ENCODE measurements at regions not wholly inside any gene's neighbourhood (a gene's known extent, or its start where the extent isn't known, plus 50 kb on each side); places are given as distances from the start of the nearest gene placed in this dataset.

DNA sequence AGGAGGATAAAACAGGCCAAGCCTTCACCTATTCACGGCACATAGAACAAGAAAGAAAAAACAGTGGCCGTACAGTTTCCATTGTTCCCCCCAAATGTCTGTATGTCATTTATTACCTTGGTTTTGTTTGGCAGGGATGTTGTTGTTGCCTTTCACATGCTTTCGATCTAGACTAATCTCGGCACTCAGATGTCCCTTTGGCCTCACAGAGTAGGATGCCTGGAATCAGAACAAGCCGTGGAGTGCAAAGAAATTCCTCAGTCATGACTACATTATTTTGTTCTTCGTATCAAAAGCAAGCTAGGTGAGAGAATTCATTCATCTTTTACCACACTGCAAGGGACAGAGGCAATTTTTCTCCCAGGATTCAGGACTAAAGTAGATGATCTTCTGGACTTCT is 106.9 kb downstream of the SMIM20 start:
- no peak for DNase-seq

DNA sequence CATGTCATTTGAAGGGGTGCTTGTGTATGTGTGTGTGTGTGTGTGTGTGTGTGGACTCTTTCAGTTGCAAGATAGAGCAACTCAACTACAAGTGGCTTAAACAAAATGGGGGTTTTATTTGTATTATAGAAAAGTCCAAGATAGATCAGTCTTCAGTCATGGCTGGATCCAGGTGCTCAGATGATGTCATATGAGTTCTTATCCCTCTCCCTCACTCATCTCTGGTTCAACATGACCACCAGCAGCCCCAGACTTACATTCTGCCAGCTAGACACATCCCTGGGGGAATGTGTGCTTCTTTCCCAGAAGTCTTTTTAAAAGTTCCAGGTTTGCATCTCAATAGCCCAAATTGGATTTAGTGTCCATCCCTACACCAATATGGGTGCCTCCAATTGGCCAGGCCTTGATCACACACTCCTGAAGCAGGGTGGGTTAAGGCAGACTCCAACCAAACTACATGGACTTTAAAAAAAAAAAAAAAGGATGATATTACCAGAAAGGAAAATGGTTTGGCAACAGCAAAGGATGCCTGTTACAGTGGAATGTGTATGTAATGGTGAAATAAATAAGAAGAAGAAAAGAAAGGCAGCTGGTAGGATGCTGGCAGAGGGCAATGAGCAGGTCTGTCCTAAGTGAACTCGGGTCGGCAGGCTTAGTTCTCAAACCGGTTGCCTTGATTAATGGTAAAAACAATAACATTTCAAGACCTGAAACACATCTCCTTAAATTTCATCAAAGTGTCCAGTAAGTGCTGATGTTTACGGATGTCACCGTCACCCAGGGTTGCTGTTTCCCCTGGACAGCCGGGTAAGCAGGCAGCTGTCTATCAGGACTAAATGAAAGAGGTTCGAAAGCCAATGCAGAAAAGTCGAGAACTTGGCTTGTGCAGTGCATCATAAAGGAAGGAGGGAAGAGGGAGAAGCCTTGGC is 107.7 kb downstream of the SMIM20 start:
- peak; percentile 52 for DNase-seq

DNA sequence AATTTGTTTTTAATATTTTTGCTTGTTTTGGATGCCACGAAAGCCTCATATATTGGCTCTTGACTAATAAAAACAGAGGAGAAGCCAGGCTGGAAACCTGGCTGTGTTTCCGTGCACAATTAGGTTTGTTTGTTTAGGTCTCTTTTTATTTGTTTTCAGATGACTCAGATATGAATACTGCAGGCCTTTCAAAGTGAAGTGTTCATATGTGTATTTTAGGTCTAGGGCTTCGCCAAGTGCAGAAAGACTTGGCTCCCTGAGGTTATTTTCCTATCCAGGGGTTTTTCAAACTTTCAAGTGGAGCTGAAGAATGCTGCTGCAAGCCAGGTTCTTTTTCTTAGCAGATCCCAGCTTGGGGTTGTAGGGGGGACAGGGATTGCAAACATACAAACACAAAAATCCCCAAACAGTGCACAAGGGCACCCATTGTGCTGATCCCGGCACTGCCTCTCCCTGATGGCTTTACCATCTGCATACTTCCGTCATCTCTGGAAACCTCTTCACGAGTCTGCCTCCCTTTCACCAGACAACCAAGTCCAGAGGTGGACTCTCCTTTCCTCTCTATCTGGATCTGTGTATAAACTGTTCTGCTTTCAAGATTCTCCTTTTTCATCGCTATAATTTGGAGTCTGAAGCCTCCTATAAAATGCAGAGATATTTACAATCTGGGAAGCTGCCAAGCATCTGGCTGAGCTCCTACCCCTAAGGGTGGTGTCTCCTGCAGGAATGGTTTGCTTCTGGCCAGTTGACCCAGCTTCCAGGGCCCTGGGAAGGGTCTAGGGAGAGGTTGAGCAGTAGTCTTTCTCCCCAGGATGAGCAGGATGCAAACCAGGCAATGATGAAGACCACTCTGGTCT is 108.6 kb downstream of the SMIM20 start:
- peak; percentile 73 for DNase-seq

DNA sequence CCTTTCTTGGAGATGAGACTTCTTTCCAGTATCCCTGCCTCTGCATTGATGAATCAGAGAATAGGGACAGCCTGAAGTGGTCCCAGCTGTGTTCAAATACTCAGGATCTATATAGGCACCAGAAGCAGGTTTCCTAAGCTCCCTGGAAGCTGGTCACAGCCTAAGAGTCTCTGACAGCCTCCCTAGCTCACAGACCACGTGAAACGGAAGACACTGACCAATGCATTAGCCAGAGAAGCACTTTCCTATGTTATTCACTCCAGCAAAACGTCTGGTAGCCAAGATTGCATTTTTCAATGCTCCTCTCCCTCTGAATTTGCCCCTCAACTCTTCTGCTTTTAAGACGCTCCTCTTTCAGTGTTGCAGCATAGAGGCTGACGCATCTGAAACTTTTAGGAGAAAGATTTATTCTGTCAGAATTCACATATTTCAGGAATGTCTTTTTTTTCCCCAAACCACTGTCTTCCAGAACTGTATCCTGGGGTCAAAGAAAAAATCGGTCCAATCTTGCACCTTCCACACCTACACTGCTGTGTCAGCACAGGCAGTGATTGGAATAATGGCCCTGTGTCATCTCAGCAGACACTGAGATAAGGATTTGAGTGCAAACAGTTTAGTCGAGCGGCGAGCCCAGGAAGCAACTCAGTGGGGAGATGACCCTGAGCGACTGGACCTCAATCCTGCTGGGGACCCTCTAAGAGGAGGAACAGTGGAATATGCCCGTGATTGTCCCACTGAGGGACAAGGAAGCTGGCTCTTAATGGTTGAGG is 109.4 kb downstream of the SMIM20 start:
- DNase-seq, result no peak

DNA sequence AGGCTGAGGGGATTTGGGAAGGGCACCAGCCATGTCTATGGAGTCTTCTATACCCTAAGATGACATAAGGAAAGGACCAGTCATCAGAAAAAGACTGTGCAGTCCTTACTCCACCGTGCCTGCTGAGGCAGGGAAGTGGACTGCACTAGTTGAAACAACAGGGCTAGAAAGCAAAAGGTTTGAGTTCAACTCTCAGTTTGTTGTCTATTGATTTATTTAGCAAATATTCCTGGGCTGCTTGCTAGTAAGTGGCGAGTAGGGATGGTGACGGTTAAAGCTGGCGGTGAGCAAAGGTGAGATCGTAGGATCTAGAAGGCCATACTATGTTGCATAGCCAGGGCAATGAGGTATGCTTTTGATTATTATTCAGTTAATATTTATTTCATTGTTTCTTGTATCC is 110.1 kb downstream of the SMIM20 start:
- no peak for DNase-seq

DNA sequence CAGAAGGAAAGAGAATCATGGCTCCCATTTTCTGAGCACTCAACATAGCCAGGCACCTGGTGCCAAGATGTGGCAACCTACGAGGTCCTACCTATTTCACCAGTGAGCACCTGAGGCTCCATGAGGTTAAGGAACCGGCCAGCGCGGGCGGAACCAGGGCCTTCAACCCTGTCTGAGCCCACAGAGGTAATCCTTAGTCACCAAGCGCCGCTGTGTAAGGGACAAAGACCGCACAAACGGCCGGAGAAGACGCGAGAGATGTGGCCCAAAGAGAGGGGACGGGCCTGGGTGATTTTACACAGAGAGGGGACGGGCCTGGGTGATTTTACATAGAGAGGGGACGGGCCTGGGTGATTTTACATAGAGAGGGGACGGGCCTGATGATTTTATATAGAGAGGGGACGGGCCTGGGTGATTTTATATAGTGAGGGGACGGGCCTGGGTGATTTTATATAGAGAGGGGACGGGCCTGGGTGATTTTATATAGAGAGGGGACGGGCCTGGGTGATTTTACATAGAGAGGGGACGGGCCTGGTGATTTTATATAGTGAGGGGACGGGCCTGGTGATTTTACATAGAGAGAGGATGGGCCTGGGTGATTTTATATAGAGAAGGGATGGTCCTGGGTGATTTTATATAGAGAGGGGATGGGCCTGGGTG is 114.2 kb downstream of the SMIM20 start:
- DNase-seq, result no peak

DNA sequence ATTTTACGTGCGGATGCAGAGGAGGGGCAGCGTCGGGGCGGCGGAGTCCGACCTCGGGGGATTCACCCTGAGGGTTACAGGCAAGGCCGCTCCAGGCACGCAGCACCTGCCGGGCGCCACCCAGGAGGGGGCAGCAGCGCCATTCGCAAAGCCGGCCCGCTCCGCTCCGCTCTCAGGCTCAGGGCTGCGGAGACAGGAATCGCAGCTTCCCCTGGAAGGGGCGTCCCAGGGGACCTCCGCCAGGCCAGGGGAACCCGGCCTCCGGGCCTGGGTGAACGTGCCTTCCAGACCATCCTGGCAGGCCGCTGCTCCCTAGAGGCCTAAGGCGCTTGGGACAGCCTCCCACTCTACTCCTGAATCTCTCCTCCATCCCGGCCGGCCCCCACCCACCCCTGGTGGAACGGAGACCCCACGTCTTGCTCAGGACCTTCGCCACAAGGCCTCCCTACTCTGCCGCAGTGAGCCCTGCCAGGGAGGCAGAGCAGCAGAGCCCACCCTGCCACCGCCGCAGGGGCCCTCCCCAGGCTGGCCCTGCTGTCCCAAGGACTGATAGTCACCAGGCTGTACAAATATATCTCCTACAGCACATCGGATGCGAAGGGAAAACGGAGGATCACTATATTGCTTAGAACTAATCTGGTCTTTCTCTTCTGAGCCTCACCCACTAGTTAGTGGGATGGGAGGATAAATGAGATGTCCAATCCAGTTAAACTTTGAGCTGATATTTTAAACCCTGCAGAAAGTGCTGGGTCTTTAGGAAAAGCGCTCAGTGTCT is 115.0 kb downstream of the SMIM20 start:
- no peak for DNase-seq

DNA sequence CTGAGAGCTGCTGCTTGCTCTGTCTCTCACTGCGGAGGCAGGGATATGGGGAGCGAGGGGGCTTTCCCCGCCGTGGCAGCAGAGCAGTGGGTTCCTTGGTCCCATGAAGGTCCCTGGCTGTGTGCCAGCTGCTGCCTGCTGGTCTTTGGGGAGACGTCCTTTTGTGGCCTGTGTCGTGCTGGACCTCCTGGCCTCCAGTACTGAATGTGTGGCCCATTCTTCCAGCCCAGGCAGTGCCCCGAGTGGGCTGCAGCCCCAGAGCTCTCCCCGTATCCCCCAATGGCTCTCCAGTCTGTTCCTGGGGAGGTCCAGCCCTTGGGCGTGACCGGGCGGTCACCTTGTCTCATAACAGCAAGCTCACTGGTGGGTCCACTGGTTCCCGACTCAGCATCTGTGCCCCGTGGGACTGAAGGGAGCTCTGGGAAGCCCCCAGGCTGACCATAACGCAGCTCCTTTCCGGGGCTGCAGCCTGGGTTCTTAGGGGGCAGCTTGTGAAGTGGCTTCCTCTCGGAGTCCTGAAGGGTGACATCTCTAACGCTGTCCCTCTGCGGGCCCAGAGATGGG is 115.6 kb downstream of the SMIM20 start:
- DNase-seq, result no peak

DNA sequence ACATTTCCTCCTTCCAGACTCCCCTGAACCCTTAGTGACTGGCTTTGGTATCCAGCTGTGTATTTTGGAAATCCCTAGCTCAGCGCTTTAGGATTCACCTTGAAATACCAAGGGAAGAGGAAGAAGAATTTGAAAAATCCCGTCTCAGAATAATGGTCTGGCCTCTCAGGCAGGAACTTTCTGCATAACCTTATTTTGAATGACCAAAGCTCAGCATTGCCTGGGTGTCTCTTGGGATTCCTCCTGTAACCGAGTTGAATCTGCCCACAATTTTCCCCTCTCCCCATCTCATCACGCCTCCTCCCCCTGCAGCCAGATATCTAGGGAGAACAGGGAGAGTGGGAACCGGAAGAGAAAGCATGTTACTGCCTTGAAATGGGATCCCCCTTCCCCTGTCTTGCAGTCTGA is 116.2 kb downstream of the SMIM20 start:
- no peak for DNase-seq

DNA sequence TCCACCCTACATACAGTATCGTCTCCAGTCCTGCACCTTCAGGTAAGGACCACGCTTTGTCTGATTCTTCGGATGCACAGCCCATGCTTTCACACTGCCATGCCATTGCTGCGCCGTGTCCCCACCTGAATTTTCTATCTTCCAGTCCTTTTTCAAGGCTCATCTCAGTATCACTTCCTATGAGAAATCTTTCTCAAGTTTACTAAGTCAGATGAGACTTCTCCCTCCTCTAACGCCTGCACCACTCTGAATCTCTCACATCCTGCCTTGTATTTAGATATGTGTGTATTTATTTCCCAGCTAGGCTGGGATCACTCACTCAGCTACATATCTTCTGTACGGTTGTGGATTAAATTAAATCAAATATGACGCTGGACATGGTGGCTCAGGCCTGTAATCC is 116.8 kb downstream of the SMIM20 start:
- no peak for DNase-seq

DNA sequence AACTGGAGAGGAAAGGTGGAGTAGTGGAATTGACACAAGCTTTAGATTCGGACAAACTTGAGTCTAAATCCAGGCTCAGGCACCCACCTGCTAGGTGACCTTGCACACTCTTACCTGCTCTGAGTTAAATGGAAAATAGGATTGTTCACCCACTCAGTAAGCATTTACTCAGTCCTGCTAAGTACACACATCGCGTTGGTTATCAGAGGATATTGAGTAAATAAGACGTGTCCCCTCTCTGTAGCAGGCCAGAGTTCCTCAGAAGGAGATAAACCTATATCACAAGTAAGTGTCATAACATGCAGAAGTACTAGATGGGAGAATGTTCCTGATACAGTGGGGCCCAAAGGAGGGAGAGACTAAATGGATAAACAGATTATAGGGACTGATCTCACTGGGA is 117.7 kb downstream of the SMIM20 start:
- DNase-seq, result peak; percentile 20

DNA sequence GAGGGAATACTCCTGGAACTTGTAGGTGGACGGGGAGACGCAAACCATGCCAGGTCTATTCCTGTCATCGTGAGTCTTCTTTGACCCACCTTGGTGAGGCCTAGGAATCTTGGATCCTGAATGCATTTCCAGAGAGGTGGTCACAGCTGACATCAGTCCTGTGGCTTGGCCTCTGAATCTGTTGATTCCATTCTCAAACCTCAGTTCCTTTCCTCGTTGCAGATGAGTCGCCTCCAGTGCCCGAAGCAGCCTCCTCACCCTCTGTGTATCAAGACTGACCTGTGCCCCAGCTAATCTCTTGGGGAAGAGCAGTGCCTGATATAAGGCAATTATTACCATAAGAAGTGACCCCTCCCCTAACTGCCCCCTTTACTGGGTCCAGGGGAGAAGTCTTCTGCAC is 118.1 kb downstream of the SMIM20 start:
- no peak for DNase-seq

DNA sequence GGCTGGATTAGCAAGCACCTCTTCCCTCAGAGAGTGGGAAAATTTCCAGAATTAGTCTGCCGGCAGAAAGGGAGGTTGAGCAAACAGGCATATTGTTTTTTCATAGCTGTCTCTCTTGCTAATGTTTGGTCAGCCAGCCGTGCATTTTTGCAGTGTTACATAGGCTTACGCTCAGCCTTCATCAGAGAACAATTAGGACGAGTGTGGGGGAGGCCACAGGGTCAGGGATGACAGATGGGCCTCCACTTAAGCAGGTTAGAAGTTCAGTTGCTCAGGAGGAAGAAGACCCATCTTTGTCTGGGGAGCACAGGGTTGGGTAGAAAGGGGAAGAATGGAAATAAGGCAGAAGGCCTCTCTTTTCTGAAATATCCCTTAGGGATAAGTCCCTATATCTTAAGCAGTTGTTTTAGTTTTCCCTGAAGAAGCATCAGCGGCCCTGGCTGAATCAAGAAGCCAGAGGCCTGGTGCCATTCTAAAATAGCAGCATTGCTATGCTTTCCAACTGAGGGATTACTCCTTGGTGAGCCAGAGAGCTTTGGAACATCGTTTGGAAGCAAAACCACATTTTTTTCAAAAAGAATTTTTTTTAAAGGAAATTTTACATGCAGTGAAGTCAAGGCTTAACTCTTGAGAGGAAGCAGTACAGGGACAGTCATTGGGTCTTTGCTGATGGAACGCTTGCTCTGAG is 118.8 kb downstream of the SMIM20 start:
- DNase-seq, result peak; percentile 41

DNA sequence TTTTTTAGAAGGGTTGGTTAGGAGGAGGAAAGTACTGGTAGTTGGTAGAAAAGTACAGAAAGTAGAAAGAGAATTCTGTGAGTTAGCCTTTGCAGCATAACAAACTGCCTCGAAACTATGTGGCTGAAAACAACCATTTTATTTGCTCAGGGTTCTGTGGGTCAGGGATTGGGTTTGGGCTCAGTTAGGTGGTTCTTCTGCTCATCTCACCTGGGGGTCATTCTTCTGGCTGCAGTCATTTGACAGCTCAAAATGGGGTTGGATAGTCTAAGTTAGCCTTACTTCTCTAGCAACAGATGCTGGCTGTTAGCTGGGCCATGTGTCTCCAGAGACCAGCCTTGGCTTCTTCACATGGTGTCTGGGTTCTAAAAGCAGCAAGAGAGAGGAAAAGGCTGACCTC is 119.4 kb downstream of the SMIM20 start:
- DNase-seq, result no peak

DNA sequence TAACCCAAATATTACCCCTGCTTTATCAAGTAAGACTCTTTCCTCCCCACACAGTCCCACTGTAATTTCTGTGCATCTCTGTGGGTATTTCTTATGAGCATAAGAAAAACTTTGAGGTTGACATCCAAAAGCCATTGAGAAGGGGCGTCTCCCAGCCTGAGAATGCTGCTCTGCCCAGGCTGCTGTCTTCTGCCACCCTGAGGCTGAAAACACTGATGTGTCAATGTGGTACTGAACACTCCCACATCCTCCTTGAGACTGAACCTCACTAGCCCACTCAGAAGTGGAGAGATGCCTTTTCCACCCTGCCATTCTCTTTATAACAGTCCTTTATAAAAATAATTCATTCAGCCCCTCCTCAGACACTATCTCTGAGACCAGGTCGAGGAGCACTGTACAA is 120.8 kb downstream of the SMIM20 start:
- no peak for DNase-seq

DNA sequence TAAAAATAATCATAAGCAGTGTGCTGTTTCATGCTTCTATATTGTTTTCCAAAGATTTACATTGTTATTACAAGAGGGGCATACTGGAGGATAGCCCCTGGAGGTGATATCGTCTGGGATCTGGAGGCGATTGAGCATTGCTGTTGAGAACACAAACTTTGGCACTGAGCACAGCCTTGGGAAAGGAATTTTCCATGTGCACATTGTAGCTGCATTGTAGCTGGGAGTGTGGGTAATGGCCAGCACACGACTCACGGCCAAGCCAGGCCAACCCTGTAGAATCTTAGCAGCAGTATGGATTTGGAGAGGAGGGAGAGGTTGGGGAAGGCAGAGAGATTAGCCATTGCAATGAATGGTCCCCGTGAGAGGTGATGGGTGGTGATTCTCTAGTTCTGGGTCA is 121.9 kb downstream of the SMIM20 start:
- no peak for DNase-seq

DNA sequence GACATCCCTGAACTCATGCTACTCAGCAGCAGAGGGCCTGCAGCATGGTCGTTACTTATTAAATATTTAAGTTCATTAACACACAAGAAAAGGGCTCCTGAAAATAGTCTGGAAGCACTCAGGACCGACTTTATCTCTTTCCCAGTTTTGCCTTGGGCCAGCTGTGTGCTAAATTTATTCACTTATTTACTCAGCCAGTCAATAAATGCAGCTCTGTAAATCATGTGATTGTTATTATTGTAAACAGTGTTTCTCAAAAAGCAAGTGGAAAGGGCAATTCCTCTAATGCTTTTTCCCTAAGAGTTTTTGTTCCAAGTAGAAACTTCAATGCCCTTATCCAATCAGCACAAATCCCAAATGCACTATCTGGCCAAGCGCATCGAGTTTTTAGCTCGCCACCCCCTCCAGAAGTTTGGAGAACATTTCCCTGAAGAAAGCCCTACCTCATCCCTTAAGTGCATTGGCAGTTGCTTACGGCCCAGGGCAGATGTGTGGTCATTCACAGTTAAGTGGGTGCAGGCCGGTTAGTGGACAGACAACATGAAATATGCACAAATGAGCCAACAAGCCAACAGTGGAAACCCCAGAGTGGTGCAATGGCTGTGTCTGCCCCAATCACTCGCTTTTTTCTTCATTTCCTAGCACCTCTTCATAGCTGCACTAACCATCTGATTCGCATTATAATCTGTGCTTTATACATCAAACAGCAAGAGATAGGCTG is 125.8 kb downstream of the SMIM20 start:
- no peak for DNase-seq

DNA sequence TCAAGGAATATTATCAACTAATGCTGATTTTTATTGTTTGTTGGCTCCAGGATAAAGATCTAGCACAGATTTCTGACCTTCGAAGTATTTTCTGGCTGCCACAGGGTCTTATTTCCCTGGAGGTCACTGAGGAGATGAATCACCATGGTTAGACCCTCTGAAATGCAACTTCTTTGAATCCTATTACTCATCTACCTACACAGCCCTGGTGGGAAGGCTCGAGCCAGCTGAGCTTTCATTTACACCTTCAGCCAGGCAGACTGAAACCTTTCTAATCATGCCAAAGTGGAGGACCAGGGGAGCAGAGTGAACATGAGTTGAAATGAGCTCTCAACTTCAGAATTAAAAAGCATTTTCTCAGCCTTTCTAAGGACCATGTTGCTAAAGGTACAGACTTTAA is 130.5 kb downstream of the SMIM20 start:
- no peak for DNase-seq

DNA sequence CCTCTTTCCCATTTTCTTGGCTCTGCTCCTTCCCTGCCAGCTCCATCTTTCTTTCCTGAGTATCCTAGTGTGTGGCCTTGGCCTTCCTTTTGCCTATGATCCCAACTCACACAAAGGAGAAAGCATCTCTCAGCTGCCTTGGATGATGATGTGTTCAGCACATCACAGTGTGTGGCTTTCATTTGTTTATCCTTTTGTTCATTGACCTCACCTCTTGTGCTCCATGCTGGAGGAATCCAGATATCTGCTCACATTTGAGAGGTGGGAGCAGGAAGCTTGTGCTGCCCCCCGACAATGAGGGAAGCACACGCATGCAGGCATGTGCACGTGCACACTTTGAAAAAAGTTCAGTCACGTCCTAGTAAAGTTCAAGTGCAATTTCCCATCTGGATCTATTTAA is 131.0 kb downstream of the SMIM20 start:
- no peak for DNase-seq

DNA sequence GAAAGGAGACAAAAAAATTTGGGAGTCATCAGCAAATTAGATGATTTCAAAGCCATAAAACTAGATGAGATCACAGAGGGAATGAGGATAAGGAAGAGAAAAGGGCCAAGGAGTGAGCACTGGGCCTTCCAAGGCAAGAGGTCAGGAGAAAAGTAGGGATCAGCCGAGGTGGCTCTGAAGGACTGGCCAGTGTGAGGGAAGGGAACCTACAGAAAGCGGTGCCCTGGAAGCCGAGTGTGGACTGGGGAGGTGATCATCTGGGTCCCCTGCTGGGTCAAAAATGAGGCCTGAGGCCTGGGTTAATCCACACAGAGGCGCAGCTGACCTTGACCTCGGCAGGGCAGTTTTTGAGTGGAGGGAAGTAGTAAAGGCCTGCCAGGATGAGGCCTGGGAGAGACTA is 133.8 kb downstream of the SMIM20 start:
- DNase-seq, result no peak
